ENCODE measurements at regions not wholly inside any gene's neighbourhood (a gene's known extent, or its start where the extent isn't known, plus 50 kb on each side); places are given as distances from the start of the nearest gene placed in this dataset.

- no peak for DNase-seq (ENCODE audit: low read depth)
- no peak for TF ChIP-seq CTCF (IDR thresholded peaks at IDR 0.05; ENCODE audit: insufficient read depth, low read depth, low read length, missing control alignments)
- no peak overlapping the region for H3K4me3 ChIP-seq (ENCODE audit: low read length)
Measured at GRCh38 chr1:112341986-112342385, 54.0 kb upstream of the CTTNBP2NL start.

- H3K4me3 ChIP-seq (ENCODE audit: low read length): no peak overlapping the region
- TF ChIP-seq CTCF (IDR thresholded peaks at IDR 0.05; ENCODE audit: insufficient read depth, low read depth, low read length, missing control alignments): no peak
- DNase-seq (ENCODE audit: low read depth): no peak
Measured at GRCh38 chr1:112342558-112342957, 53.5 kb upstream of the CTTNBP2NL start.

GRCh38 chr1:112344754-112345423, 51.1 kb upstream of the CTTNBP2NL start:
- no peak overlapping the region for H3K4me3 ChIP-seq (ENCODE audit: low read length)
- DNase-seq (ENCODE audit: low read depth): no peak
- no peak for TF ChIP-seq CTCF (IDR thresholded peaks at IDR 0.05; ENCODE audit: insufficient read depth, low read depth, low read length, missing control alignments)
